Activated CD4-positive, alpha-beta T cell treated with anti-CD3 and anti-CD28 coated beads, Interleukin-2, amount 10 ng/mL, durations not matched to agents 7 days and 5 days (primary cell): ENCODE measurements at regions not wholly inside any gene's neighbourhood (a gene's known extent, or its start where the extent isn't known, plus 50 kb on each side); places are given as distances from the start of the nearest gene placed in this dataset.
A peak's percentile ranks its signal among the peaks of the same experiment; 100 is the strongest.

Experiments used
- CTCF ChIA-PET: fragments of 350-600 bp; sonication (Branson Sonifier 250); formaldehyde crosslinking; loops from one replicate; lab custom pipeline; 2021; ENCODE audit warnings: antibody characterized with exemption; lab: Charles Lee
- POLR2A ChIA-PET: fragments of 350-600 bp; sonication (Branson Sonifier 250); formaldehyde crosslinking; loops from one replicate; lab custom pipeline; 2021; ENCODE audit warnings: antibody characterized with exemption; lab: Charles Lee
- DNase-seq: peaks from one replicate; pipeline ENCODE4 v3.0.0-alpha.2; 2020
- H3K27ac Mint-ChIP-seq: one replicate; pipeline ENCODE4 v1.8.0; 2021; ENCODE audit warnings: mild to moderate bottlenecking, moderate library complexity, mixed read lengths
- H3K27me3 Mint-ChIP-seq: one replicate; pipeline ENCODE4 v1.8.0; 2021; ENCODE audit warnings: mixed read lengths
- H3K36me3 Mint-ChIP-seq: one replicate; pipeline ENCODE4 v1.8.0; 2021; ENCODE audit warnings: low read depth, mixed read lengths
- H3K4me1 Mint-ChIP-seq: one replicate; pipeline ENCODE4 v1.8.0; 2021; ENCODE audit warnings: mixed read lengths
- H3K4me3 Mint-ChIP-seq: one replicate; pipeline ENCODE4 v1.8.0; 2021; ENCODE audit warnings: mild to moderate bottlenecking, moderate library complexity, mixed read lengths
- H3K9me3 Mint-ChIP-seq: one replicate; pipeline ENCODE4 v1.8.0; 2021; ENCODE audit warnings: mixed read lengths

GRCh38 chr2:172153156-172153555, 50.5 kb upstream of the DLX2 start:
- Mint-ChIP-seq H3K27me3 (peaks cover 35% of the 10 kb centered on the region), H3K36me3 (no peaks in the 10 kb centered on the region), H3K27ac (no peak overlapping the region), H3K9me3 (no peaks in the 10 kb centered on the region), H3K4me3 (no peak overlapping the region), H3K4me1 (peaks cover 4% of the 10 kb centered on the region)
- no peak for DNase-seq
- ChIA-PET CTCF (no interaction called here), POLR2A (no interaction called here)

DNA sequence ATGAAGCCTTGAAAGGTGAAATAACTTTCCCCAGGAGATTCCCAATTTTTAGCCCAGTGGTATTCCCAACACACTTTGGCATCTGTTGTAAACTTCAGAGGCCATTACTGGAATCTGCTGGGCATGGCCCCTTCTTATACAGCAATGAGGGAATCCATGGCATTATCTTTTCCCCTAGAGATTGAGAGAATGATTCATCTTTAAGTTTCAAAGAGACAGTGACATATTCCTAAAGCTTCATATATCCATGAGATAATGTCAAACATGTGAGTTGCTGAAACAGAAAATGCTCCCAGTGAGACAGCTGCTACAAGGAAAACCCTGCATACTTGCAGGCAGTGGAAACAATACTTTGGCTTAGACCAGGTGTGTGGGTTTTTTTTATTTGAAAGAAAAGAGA, 51.1 kb upstream of the DLX2 start:
- no peak overlapping the region for H3K27ac Mint-ChIP-seq
- peaks cover 38% of the 10 kb centered on the region for H3K27me3 Mint-ChIP-seq
- CTCF ChIA-PET, result no interaction called here
- no peak for DNase-seq
- no peaks in the 10 kb centered on the region for H3K36me3 Mint-ChIP-seq
- H3K9me3 Mint-ChIP-seq, result no peaks in the 10 kb centered on the region
- POLR2A ChIA-PET, result no interaction called here
- H3K4me1 Mint-ChIP-seq, result peaks cover 4% of the 10 kb centered on the region
- no peak overlapping the region for H3K4me3 Mint-ChIP-seq

DNA sequence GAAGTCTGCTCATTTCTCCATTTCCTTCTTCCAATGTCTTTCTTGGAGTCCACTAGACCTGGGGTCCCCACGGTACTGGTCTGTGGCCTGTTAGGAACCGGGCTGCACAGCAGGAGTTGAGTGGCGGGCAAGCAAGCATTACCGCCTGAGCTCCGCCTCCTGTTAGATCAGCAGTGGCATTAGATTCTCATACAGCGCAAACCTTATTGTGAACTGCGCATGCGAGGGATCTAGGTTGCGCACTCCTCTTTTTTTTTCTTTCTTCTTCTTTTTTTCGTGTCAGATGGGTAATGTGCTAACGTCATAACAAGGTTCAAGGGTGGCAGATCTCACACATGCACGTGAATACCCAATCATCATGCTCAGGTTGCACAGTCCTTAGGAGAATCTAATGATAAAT, 53.1 kb upstream of the DLX2 start:
- Mint-ChIP-seq H3K4me3 (no peak overlapping the region), H3K4me1 (peaks cover 4% of the 10 kb centered on the region), H3K27ac (no peak overlapping the region), H3K36me3 (no peaks in the 10 kb centered on the region), H3K27me3 (peaks cover 38% of the 10 kb centered on the region), H3K9me3 (no peaks in the 10 kb centered on the region)
- CTCF ChIA-PET, result interaction anchor here (1.0 kb wide), 1 partner anchor 28 kb away, joined by 4 read pairs; no protein-coding TSS in a partner anchor
- no peak for DNase-seq
- POLR2A ChIA-PET, result no interaction called here

DNA sequence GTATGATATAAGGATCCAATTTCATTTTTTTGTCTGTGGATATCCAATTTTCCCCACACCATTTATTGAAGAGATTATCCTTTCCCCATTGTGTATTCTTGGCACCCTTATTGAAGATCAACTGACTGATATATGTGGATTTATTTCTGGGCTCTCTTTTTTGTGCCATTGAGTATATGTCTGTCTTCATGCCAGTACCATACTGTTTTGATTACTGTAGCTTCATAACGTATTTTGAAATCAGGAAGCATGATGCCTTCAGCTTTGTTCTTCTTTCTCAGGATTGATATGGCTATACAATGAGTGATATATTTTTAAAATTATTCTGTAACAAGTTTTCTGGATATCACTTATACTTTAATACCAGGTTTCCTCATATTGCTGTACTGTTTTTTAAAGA, 58.1 kb upstream of the DLX2 start:
- Mint-ChIP-seq H3K36me3 (no peaks in the 10 kb centered on the region), H3K4me1 (no peaks in the 10 kb centered on the region), H3K27me3 (peaks cover 10% of the 10 kb centered on the region), H3K9me3 (no peaks in the 10 kb centered on the region), H3K4me3 (no peak overlapping the region), H3K27ac (no peak overlapping the region)
- DNase-seq, result no peak
- POLR2A ChIA-PET, result no interaction called here
- CTCF ChIA-PET, result no interaction called here

- Mint-ChIP-seq H3K27ac (no peak overlapping the region), H3K27me3 (peaks cover 9% of the 10 kb centered on the region), H3K4me3 (no peak overlapping the region), H3K36me3 (no peaks in the 10 kb centered on the region), H3K4me1 (no peaks in the 10 kb centered on the region), H3K9me3 (no peaks in the 10 kb centered on the region)
- ChIA-PET CTCF (no interaction called here), POLR2A (no interaction called here)
- no peak for DNase-seq
Measured at GRCh38 chr2:172162225-172162733, 59.6 kb upstream of the DLX2 start.

DNA sequence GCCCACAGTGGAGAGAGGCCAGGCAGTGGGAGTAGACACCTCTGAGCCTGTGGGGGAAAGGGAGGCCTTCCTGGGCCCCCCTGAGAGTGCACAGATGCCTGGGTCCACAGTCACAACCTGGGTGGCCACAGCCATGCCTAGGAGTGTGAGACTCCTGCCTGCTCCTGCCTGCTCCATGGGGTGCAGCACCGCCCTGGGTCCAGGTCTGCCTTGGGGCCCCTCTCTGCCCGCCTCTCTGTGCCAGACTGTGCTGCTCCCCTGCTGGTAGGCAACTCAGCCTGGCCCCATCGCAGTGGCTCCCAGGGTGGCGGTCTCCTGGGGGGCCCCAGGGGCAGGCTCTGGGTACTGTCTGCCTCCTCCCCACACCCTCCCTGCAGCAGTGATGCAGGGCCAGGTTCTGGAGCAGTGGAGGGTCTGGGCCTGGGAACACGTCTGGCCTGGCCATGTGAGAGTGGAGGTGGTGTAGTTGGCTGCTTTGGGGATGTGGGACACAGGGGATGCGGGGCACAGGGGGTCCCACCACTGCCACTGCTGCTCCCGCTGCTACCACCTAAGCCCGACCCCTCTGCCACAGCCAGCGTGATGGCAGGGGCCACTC, 60.1 kb upstream of the DLX2 start:
- no peaks in the 10 kb centered on the region for H3K9me3 Mint-ChIP-seq
- no peaks in the 10 kb centered on the region for H3K36me3 Mint-ChIP-seq
- no peaks in the 10 kb centered on the region for H3K4me1 Mint-ChIP-seq
- CTCF ChIA-PET, result no interaction called here
- POLR2A ChIA-PET, result no interaction called here
- no peak overlapping the region for H3K4me3 Mint-ChIP-seq
- no peak for DNase-seq
- H3K27ac Mint-ChIP-seq, result no peak overlapping the region
- H3K27me3 Mint-ChIP-seq, result peaks cover 6% of the 10 kb centered on the region

- Mint-ChIP-seq H3K27me3 (peaks cover 30% of the 10 kb centered on the region), H3K9me3 (no peaks in the 10 kb centered on the region)
- CTCF ChIA-PET, result no interaction called here
Measured at GRCh38 chr2:172168917-172169346, 66.2 kb upstream of the DLX2 start.

GRCh38 chr2:172169611-172170010, 66.9 kb upstream of the DLX2 start:
- H3K4me1 Mint-ChIP-seq, result no peaks in the 10 kb centered on the region
- no peaks in the 10 kb centered on the region for H3K36me3 Mint-ChIP-seq
- ChIA-PET POLR2A (no interaction called here), CTCF (no interaction called here)
- DNase-seq, result no peak
- H3K4me3 Mint-ChIP-seq, result no peak overlapping the region
- H3K27ac Mint-ChIP-seq, result no peak overlapping the region
- no peaks in the 10 kb centered on the region for H3K9me3 Mint-ChIP-seq
- H3K27me3 Mint-ChIP-seq, result peaks cover 31% of the 10 kb centered on the region

More at GRCh38 chr2:172168917-172169346, 66.2 kb upstream of the DLX2 start:
- Mint-ChIP-seq H3K4me3 (no peak overlapping the region), H3K4me1 (no peaks in the 10 kb centered on the region), H3K36me3 (no peaks in the 10 kb centered on the region), H3K27ac (no peak overlapping the region)
- DNase-seq, result no peak
- POLR2A ChIA-PET, result no interaction called here

DNA sequence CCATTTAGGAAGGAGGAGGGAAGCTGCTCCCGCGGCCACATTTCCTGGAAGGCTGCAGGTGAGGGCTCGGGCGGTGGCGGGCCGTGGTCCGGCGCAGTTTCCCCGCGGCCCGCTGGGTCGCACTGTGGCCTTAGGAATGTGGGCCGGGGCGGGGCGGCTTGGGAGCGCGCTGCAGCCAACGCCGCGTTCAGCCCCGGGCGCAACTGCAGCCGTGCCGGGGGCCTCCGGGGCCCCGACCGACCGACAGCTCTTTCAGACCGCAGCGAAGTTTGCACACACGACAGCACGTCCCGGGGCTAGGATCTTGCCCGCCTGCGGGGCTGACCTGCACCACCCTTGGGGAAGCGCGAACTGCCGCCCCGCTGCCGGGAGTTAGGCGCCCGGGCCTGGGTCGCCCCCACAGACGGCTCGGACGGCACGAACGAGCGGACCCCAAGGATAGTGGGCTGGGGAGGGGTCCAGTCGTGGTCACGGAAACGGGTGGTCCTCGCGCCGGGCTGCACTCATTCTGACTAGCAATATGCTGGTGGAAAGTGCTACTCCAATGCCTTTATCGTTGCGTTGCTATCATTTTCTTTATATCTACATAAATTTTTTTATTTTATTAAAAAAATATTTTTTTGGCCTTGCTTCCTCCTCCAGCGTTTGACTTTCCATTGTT, 69.9 kb upstream of the DLX2 start:
- Mint-ChIP-seq H3K4me1 (no peaks in the 10 kb centered on the region), H3K27ac (no peak overlapping the region), H3K9me3 (no peaks in the 10 kb centered on the region), H3K27me3 (peaks cover 31% of the 10 kb centered on the region), H3K36me3 (no peaks in the 10 kb centered on the region), H3K4me3 (peak overlapping the region; percentile 58)
- POLR2A ChIA-PET, result no interaction called here
- CTCF ChIA-PET, result interaction anchor here (0.6 to 2.4 kb wide), 6 partner anchors 43 to 673 kb away, joined by 3 to 13 read pairs (median 3); no protein-coding TSS in a partner anchor
- DNase-seq, result peak; percentile 51

- no peak for DNase-seq
- Mint-ChIP-seq H3K27me3 (peaks cover 31% of the 10 kb centered on the region), H3K27ac (no peak overlapping the region), H3K9me3 (no peaks in the 10 kb centered on the region), H3K4me3 (peak overlapping the region; percentile 48), H3K4me1 (no peaks in the 10 kb centered on the region), H3K36me3 (no peaks in the 10 kb centered on the region)
- ChIA-PET CTCF (interaction anchor here (0.6 to 2.4 kb wide), 6 partner anchors 14 to 672 kb away, joined by 3 to 13 read pairs (median 4); no protein-coding TSS in a partner anchor), POLR2A (no interaction called here)
Measured at GRCh38 chr2:172173174-172173706, 70.5 kb upstream of the DLX2 start.

GRCh38 chr2:172177581-172177980, 74.9 kb upstream of the DLX2 start:
- no peaks in the 10 kb centered on the region for H3K36me3 Mint-ChIP-seq
- no peaks in the 10 kb centered on the region for H3K9me3 Mint-ChIP-seq
- H3K4me3 Mint-ChIP-seq, result no peak overlapping the region
- H3K27ac Mint-ChIP-seq, result no peak overlapping the region
- ChIA-PET POLR2A (no interaction called here), CTCF (interaction anchor here (1.1 to 4.4 kb wide), 3 partner anchors 39 to 285 kb away, joined by 3 to 15 read pairs (median 3); no protein-coding TSS in a partner anchor)
- peaks cover 23% of the 10 kb centered on the region for H3K4me1 Mint-ChIP-seq
- H3K27me3 Mint-ChIP-seq, result peaks cover 17% of the 10 kb centered on the region
- DNase-seq, result no peak

DNA sequence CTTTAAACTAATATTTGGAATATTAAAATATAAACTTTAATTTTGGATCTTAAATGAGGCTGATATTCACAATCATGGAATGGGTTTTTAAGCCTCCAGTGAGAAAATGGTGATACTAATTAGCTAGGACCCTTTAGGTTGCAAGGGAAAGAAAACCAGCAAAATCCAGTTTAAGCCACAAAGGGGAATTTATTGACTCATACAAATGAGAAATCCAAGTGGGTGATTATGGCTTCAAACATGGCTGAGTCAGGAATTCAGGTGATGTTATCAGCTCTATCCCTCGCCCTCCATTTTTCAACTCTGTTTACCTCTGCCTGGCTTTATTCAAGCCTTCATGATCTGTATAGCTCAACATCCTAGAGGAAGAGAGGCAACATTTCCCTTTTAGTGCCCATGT, 75.3 kb upstream of the DLX2 start:
- no peaks in the 10 kb centered on the region for H3K36me3 Mint-ChIP-seq
- H3K9me3 Mint-ChIP-seq, result no peaks in the 10 kb centered on the region
- H3K27me3 Mint-ChIP-seq, result peaks cover 16% of the 10 kb centered on the region
- H3K27ac Mint-ChIP-seq, result no peak overlapping the region
- no peak overlapping the region for H3K4me3 Mint-ChIP-seq
- no peak for DNase-seq
- CTCF ChIA-PET, result interaction anchor here (1.1 to 4.4 kb wide), 3 partner anchors 38 to 284 kb away, joined by 3 to 15 read pairs (median 3); no protein-coding TSS in a partner anchor
- POLR2A ChIA-PET, result interaction anchor here (0.7 kb wide), 1 partner anchor 1463 kb away, joined by 3 read pairs; no protein-coding TSS in a partner anchor
- peaks cover 23% of the 10 kb centered on the region for H3K4me1 Mint-ChIP-seq
